DMS114 treated with DMSO at 0.1 percent for 48 hours (cell line): ENCODE measurements at regions not wholly inside any gene's neighbourhood (a gene's known extent, or its start where the extent isn't known, plus 50 kb on each side); places are given as distances from the start of the nearest gene placed in this dataset.
"Not testable (repeated sequence)": the region's sequence is repeated elsewhere in the genome, so short reads cannot be mapped to it uniquely, and the experiment has no call there.

Experiments
- DNase-seq: peaks from one replicate; lab custom pipeline; 2025; ENCODE audit not compliant: unreplicated experiment; lab: John Stamatoyannopoulos, UW

DNA sequence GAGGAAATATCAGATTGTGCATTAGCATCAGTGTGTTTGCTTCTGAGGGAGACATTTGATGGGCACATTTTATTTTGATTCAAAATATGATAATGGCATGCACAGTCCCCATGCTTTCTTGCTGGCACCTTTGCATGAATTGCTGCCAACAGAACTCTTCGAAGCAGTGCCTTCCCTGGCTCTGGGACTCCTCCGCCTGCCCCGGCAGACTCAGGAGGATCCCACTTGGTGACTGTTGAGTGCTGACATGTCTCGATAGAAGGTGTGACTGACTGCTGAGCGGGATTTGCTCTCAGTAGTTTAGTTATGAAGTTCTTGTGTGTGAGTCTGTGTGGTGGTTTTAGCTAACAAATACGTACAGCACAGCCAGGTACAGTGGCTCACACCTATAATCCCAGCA lies 239.7 kb downstream of the FGF9 start:
- DNase-seq: no peak

DNA sequence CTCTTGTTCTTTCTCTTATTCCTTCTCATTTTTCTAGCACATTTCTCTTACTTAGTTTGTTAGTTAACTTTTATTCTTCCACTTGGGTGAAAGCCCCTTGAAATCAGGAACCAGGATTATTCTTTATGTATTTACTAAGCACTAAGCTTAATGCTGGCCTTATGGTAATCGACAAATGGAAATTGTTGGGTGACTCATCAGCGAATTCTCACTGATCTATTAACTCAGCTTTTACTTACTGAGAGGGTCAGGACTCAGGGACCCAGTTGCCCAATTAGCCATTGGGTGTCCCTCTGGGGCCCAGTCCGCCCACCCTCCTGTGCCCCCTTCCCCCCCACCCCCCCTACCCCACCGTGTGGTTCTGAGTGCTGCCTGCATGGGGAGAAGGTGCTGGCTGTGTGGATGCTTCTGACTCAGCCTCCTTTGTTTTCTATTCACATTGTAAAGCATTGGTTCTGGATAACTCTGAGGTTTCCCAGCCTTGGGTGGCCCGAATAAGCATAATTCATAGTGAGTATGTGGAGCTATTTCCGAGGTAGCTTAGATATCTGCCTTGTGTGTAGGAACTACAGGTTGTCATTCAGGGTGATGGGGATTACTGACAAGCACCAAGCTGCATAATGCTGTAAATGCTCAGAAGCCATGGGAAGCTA lies 240.9 kb downstream of the FGF9 start:
- DNase-seq: no peak

DNA sequence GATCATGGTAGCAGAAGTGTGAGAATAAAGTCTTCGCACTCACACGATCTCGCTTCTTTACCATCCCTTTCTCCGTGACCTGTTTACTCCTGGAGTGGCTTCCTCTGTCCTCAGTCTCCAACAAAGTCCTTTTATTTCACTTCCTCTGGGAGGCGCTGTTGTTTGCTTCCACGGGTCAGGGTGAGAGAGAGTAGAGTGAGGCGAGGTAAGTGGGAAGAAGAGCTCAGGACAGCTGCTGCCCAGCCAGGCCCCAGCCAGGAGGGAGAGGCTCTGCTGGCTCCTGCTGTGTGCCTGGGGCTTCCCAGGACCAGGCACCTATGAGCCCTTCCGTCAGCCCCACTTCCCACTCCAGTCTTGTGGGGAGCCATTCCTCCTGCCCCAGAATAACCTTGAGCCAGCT lies 242.1 kb downstream of the FGF9 start:
- DNase-seq: no peak

- no peak for DNase-seq
Measured at GRCh38 chr13:21917086-21918015, 246.5 kb downstream of the FGF9 start.

GRCh38 chr13:21920802-21921201 lies 249.9 kb downstream of the FGF9 start:
- not testable (repeated sequence) for DNase-seq

GRCh38 chr13:21924958-21925357 lies 254.1 kb downstream of the FGF9 start:
- DNase-seq: no peak

GRCh38 chr13:21925720-21926119 lies 254.8 kb downstream of the FGF9 start:
- DNase-seq: no peak

GRCh38 chr13:21929400-21929799 lies 258.5 kb downstream of the FGF9 start:
- DNase-seq: no peak

DNA sequence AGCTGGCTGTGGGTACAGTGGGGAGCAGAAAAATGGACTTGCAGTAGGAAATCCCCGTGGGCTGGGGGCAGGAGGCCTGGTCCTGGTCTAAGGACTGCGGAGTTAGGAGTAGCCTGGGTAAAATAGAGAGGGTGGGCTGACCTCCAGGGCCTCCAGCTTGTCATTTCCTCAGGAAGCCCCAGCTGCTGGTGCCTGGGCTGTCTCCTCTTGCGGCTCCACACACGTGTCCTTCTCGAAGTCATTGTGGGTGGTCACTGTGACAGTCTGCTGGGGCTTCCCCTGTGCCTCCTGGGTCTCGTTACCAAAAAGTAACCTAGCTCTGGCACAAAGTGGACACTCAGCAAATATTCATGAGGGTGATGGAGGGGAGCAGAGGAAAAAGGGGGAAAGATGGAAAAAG lies 259.7 kb downstream of the FGF9 start:
- DNase-seq: no peak

- DNase-seq: no peak
Measured at GRCh38 chr13:21932578-21932977, 261.7 kb downstream of the FGF9 start.

GRCh38 chr13:21932996-21933395 lies 262.1 kb downstream of the FGF9 start:
- no peak for DNase-seq

- no peak for DNase-seq
Measured at GRCh38 chr13:21934284-21934683, 263.4 kb downstream of the FGF9 start.

GRCh38 chr13:21936674-21937073 lies 265.8 kb downstream of the FGF9 start:
- DNase-seq: no peak

GRCh38 chr13:21938168-21938567 lies 267.3 kb downstream of the FGF9 start:
- no peak for DNase-seq

- no peak for DNase-seq
Measured at GRCh38 chr13:21938636-21939035, 267.8 kb downstream of the FGF9 start.

DNA sequence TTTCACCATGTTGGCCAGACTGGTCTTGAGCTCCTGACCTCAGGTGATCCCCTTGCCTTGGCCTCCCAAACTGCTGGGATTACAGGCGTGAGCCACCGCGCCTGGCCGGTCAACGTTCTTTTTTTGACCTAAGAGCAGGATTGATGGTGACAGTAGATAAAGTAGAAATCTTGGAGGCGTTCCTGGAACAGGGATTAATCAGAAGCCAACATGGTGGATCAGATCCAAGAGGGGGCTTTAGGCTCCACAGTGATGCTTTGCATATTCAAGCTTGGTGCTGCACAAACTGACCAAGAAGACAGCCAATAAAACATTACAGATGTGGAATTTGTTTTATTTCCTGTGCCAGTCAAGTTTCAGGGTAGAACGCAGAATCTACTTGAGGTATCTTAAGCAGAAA lies 271.2 kb downstream of the FGF9 start:
- DNase-seq: no peak

DNA sequence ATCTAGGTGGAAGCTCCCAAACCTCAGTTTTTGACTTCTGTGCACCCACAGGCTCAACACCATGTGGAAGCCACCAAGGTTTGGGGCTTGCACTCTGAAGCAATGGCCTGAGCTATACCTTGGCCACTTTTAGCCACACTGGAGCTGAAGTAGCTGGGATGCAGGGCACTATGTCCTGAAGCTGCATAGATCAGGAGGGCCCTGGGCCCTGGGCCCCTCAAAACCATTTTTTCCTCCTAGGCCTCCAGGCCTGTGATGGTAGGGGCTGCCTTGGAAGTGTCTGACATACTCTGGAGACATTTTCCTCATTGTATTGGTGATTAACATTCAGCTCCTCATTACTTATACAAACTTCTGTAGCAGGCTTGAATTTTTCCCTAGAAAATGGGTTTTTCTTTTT lies 273.7 kb downstream of the FGF9 start:
- DNase-seq: no peak

DNA sequence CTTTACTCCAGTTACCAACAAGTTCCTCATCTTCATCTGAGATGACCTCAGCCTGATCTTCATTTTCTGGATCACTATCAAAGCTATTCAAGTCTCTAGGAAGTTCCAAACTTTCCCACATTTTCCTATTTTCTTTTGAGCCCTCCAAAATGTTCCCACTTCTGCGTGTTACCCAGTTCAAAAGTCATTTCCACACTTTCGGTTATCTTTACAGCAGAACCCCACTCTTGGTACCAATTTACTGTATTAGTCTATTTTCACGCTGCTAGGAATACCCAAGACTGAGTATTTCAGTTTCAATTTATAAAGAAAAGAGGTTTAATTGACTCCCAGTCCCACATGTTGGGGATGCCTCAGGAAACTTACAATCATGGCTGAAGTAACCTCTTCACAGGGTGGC lies 274.3 kb downstream of the FGF9 start:
- no peak for DNase-seq

DNA sequence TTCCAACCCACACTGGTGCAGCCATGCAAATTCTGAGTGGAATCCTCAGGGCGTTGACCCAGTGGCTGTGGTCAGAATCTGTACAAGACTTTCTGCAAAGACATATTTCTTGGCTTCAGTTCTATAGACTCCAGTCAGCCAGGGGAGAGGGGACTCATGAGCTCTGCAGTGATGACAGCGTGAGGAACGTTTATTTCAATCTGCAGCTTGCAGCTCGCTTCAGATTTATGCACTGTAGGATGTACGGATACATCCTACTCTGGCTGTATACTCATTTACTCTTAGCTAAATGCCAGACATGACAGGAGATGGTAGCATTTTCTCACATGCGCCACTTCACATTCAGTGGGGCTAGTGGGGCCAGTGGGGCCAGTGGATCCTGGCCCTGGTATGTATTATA lies 276.1 kb downstream of the FGF9 start:
- DNase-seq: no peak

GRCh38 chr13:21948769-21949474 lies 278.0 kb downstream of the FGF9 start:
- DNase-seq: no peak

- no peak for DNase-seq
Measured at GRCh38 chr13:21949818-21950429, 279.1 kb downstream of the FGF9 start.
